HFF-Myc (cell line): ENCODE measurements at regions not wholly inside any gene's neighbourhood (a gene's known extent, or its start where the extent isn't known, plus 50 kb on each side); places are given as distances from the start of the nearest gene placed in this dataset.

Experiments
- DNase-seq: peaks from one replicate; pipeline ENCODE4 v3.0.0-alpha.2; 2011; ENCODE audit warnings: low read depth; ENCODE audit errors: extremely low read depth
- H3K4me3 ChIP-seq: replicated peaks from 2 replicates; pipeline ENCODE4 v1.5.1; 2011; ENCODE audit warnings: low read depth, mild to moderate bottlenecking, control low read depth, low read length
- TF ChIP-seq, protein P1 (sequence below): IDR thresholded peaks from 2 replicates; pipeline ENCODE4 v1.5.1; 2012; ENCODE audit warnings: mild to moderate bottlenecking, low read depth, low read length, control low read depth; ENCODE audit errors: missing control alignments

DNA sequence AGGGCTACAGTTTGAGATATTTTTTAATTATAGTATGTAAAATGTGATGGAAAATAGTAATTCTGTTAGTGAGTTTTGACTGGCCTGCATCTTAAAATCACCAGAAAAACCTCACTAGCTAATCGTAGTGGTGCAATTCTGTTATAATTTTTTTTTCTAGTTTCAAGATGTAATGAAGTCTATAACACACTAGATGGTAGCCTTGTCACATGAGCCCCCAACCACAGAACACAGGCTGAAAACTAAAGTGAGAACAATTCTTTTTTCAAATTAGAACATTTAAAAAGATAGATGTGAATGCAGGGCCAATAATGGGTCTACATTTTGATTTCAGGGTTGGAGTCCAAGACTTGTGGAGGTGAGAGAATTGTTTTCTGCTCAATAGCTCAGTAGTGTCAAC is 83.3 kb upstream of the KCNH8 start:
- TF ChIP-seq, protein P1, sequence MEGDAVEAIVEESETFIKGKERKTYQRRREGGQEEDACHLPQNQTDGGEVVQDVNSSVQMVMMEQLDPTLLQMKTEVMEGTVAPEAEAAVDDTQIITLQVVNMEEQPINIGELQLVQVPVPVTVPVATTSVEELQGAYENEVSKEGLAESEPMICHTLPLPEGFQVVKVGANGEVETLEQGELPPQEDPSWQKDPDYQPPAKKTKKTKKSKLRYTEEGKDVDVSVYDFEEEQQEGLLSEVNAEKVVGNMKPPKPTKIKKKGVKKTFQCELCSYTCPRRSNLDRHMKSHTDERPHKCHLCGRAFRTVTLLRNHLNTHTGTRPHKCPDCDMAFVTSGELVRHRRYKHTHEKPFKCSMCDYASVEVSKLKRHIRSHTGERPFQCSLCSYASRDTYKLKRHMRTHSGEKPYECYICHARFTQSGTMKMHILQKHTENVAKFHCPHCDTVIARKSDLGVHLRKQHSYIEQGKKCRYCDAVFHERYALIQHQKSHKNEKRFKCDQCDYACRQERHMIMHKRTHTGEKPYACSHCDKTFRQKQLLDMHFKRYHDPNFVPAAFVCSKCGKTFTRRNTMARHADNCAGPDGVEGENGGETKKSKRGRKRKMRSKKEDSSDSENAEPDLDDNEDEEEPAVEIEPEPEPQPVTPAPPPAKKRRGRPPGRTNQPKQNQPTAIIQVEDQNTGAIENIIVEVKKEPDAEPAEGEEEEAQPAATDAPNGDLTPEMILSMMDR: no peak
- no peak overlapping the region for H3K4me3 ChIP-seq
- DNase-seq: no peak

DNA sequence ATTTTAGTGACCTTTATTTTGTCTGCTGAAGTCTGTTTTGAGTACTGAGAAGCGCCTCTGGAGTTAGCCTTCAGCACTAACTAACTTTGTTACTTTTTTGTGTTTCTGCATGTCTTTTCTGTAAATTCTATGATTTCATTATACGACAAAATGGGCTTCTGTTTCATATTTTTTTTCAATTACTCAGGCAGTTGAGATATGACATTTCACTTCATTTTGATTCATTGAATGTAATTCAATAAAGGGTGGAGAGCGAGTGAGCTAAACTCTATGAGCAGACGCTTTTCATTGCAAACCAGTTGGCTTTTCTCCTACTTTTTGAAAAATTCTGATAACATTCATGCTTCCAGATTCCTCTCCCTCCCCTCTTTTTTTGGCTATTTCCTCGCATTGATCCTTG is 84.4 kb upstream of the KCNH8 start:
- TF ChIP-seq, protein P1: no peak
- no peak overlapping the region for H3K4me3 ChIP-seq
- DNase-seq: no peak

DNA sequence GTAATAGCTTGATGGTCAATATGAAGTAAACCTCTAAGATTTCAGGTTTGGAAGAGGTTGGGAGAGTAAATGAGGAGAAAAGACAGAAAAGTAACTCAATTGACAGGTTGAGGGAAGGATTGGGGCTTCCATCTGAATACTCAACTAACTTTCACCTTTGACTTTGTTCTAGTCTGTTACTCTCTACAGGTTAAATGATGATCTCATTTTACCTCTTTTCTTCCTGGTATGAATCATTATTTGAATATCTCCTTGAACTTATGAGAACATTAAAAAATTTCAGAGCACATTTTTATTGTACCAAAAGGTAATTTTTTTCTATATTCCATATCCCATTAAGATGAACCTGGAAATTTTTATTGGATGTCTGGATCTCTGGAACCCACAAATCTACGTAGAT is 87.9 kb upstream of the KCNH8 start:
- no peak overlapping the region for H3K4me3 ChIP-seq
- no peak for DNase-seq
- TF ChIP-seq, protein P1: no peak

DNA sequence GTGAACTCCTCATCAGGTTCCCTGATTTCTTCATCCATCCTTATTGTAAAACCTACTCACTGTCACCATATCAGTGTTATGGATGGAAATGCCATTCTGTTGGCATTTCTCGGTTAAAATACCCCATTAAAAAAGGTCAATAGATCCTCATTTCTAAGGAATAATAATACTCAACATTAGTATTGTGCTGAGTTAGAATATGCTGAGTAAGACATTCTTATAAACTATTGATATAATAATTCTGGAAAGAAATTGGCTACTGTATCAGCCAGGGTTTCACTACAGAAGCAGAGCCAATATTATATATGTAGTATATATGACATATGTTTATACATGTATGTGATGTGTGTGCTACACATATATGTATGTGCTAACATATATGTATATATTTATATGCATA is 95.4 kb upstream of the KCNH8 start:
- no peak overlapping the region for H3K4me3 ChIP-seq
- no peak for DNase-seq
- TF ChIP-seq, protein P1: no peak

- no peak for DNase-seq
- H3K4me3 ChIP-seq: no peak overlapping the region
- TF ChIP-seq, protein P1: no peak
Observed at GRCh38 chr3:19046440-19046839, 101.9 kb upstream of the KCNH8 start.

DNA sequence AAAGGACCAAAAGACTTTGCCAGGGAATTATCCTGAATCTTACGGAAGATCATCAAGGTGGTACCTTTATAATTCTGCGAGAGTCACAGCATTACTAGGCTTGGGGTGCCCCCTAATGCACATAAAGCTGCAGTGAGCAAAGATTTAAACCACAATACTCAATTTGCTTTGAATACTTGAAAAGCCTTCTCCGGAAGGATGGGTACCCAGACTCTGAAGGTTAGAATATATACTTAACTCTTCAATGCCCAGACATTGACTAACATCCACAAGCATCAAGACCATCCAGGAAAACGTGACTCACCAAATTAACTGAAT is 117.8 kb upstream of the KCNH8 start:
- TF ChIP-seq, protein P1: no peak
- H3K4me3 ChIP-seq: no peak overlapping the region
- no peak for DNase-seq

DNA sequence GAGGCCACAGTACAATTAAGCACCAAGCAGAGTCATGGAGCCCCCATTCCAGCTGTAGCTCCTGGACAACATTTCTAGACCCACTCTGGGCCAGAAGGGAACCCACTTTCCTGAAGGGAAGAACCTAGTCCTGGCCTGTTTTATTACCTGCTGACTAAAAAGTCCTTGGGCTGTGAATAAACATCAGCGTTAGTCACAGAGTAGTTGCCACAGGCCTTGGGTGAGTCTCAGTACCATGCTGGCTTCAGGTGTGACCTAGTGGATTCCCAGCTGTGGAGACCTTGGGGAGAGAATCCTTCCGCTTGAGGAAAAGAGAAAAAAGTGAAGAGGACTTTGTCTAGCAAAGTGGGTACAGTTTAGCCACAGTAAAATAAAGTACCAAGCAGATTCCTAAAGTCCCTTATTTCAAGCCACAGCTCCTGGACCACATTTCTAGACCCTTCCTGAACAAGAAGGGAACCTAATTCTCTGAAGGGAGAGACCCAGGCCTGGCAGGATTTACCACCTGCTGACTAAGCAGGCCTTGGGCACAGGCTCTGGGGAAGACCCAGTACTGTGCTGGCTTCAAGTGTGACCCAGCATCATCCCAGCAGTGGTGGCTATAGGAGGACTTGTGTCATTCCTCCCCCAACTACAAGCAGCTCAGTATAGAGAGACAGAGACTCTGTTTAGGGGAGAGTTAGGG is 118.3 kb upstream of the KCNH8 start:
- no peak for DNase-seq
- no peak overlapping the region for H3K4me3 ChIP-seq
- TF ChIP-seq, protein P1: no peak
